Endothelial cell of umbilical vein (primary cell): ENCODE measurements at regions not wholly inside any gene's neighbourhood (a gene's known extent, or its start where the extent isn't known, plus 50 kb on each side); places are given as distances from the start of the nearest gene placed in this dataset.
A peak's percentile ranks its signal among the peaks of the same experiment; 100 is the strongest.

Experiments
- BruUV-seq: library from RNA; stranded (reverse); fragments of 400-500 nt; replicated peaks from 2 replicates; lab custom pipeline; 2021; lab: Mats Ljungman, UMichigan
- CTCF ChIA-PET: fragments of 300-600, 350-600 bp; sonication (Branson Sonifier 250); formaldehyde crosslinking; loops from one replicate; lab custom pipeline; 2021; ENCODE audit warnings: antibody characterized with exemption, inconsistent platforms; lab: Charles Lee
- POLR2A ChIA-PET: fragments of 300-600, 350-600 bp; sonication (Branson Sonifier 250); formaldehyde crosslinking; loops from one replicate; lab custom pipeline; 2021; ENCODE audit warnings: antibody characterized with exemption, inconsistent platforms; lab: Charles Lee
- DNase-seq: peaks from one replicate; pipeline ENCODE4 v3.0.0-alpha.2; 2011; ENCODE audit warnings: low read depth, low spot score
- FAIRE-seq: peaks from 2 replicates; lab custom pipeline; 2011; peaks lifted over from hg19 to GRCh38; lab: Jason Lieb, UNC
- H2AFZ ChIP-seq: 2 replicates; pipeline ENCODE4 v1.6.0; 2012; ENCODE audit warnings: low read depth, low read length, control low read depth, inconsistent platforms
- H3K27ac ChIP-seq: 2 replicates; pipeline ENCODE4 v1.5.1; 2011; ENCODE audit warnings: low read depth, mild to moderate bottlenecking, control low read depth, low read length, moderate library complexity; ENCODE audit not compliant: insufficient read depth
- H3K27me3 ChIP-seq, 2 experiments: 2 replicates each; pipeline versions ENCODE4 v1.6.0 to v1.6.1; 2011; ENCODE audit warnings: low read length in 2 of 2, mixed read lengths in 1 of 2; ENCODE audit not compliant: control insufficient read depth in 2 of 2, insufficient read depth in 2 of 2
- H3K36me3 ChIP-seq, 2 experiments: 2 replicates in 1 of 2; 3 replicates in 1 of 2; pipeline ENCODE4 v1.5.1; 2011; ENCODE audit warnings: low read length in 2 of 2, mild to moderate bottlenecking in 1 of 2, moderate library complexity in 1 of 2; ENCODE audit not compliant: control insufficient read depth in 2 of 2, insufficient read depth in 2 of 2; ENCODE audit errors: extremely low read depth in 1 of 2
- H3K4me1 ChIP-seq: 3 replicates; pipeline ENCODE4 v1.5.1; 2011; ENCODE audit warnings: mild to moderate bottlenecking, low read length; ENCODE audit not compliant: control insufficient read depth, insufficient read depth; ENCODE audit errors: extremely low read depth
- H3K4me2 ChIP-seq: 2 replicates; pipeline ENCODE4 v1.6.1; 2011; ENCODE audit warnings: low read length, control low read depth, mixed read lengths; ENCODE audit not compliant: insufficient read depth
- H3K4me3 ChIP-seq, 3 experiments: fragments of 200-600 bp in 1 of 3; sonication (generic), shearing (Covaris generic) in 1 of 3; replicated peaks in 1 of 3; 2 replicates each; pipeline ENCODE4 v1.5.1; 2011 to 2016; ENCODE audit warnings: control low read depth in 3 of 3, low read length in 3 of 3, mild to moderate bottlenecking in 2 of 3, inconsistent platforms in 1 of 3, low read depth in 1 of 3, moderate library complexity in 1 of 3; ENCODE audit not compliant: insufficient read depth in 1 of 3
- H3K79me2 ChIP-seq: 2 replicates; pipeline ENCODE4 v1.6.0; 2012; ENCODE audit warnings: low read length, inconsistent platforms; ENCODE audit not compliant: control insufficient read depth, insufficient read depth
- H3K9ac ChIP-seq: replicated peaks from 2 replicates; pipeline ENCODE3; 2011; ENCODE audit warnings: low read length, control low read depth; ENCODE audit not compliant: insufficient read depth; ENCODE audit errors: extremely low read depth
- H3K9me1 ChIP-seq: replicated peaks from 3 replicates; pipeline ENCODE4 v1.6.0; 2011; ENCODE audit warnings: mild to moderate bottlenecking, low read length; ENCODE audit not compliant: control insufficient read depth, insufficient read depth; ENCODE audit errors: extremely low read depth
- H3K9me3 ChIP-seq: replicated peaks from 2 replicates; pipeline ENCODE4 v1.5.1; 2012; ENCODE audit warnings: low read length, inconsistent platforms; ENCODE audit not compliant: control insufficient read depth, insufficient read depth
- H4K20me1 ChIP-seq: replicated peaks from 2 replicates; pipeline ENCODE3; 2011; ENCODE audit warnings: mild to moderate bottlenecking, low read length; ENCODE audit not compliant: control insufficient read depth, insufficient read depth; ENCODE audit errors: extremely low read depth
- CTCF ChIP-seq, 2 donors: IDR thresholded peaks; 1 replicate in 1 of 2; 2 replicates in 1 of 2; pipeline ENCODE4 v1.5.1; 2011; ENCODE audit warnings: low read length in 2 of 2, mild to moderate bottlenecking in 2 of 2, moderate library complexity in 2 of 2, control low read depth in 1 of 2, inconsistent platforms in 1 of 2, low read depth in 1 of 2; ENCODE audit not compliant: insufficient read depth in 1 of 2; ENCODE audit errors: extremely low read depth in 1 of 2
- JUN ChIP-seq: IDR thresholded peaks from 2 replicates; pipeline ENCODE4 v1.6.1; 2011; ENCODE audit warnings: borderline replicate concordance, low read depth; ENCODE audit not compliant: insufficient read length, insufficient read depth
- dilution Hi-C: fragments of 300-500 bp; cut with MboI; formaldehyde crosslinking; loops from one replicate; pipeline ENCODE4 v1.15.0; 2019; ENCODE audit warnings: low sequenced_read_pairs; ENCODE audit not compliant: extremely low pct_ligation_motif_present
- intact Hi-C: fragments of 100-400 bp; cut with micrococcal nuclease; formaldehyde crosslinking; loops from one replicate; pipeline ENCODE4 v1.10.0; 2022

GRCh38 chr20:48329676-48330664 is 497.8 kb downstream of the PREX1 start:
- no peak for FAIRE-seq
- Histone ChIP-seq H3K27ac (no peak overlapping the region), H3K4me1 (no peaks in the 10 kb centered on the region), H4K20me1 (no peaks in the 10 kb centered on the region), H3K36me3 (no peaks in the 10 kb centered on the region), H3K27me3 (peaks cover 9 to 13% of the 10 kb centered on the region in 2 experiments), H3K9me1 (no peaks in the 10 kb centered on the region), H3K9me3 (no peaks in the 10 kb centered on the region), H2AFZ (no peak overlapping the region), H3K9ac (no peak overlapping the region), H3K4me3 (no peak overlapping the region), H3K79me2 (no peaks in the 10 kb centered on the region), H3K4me2 (no peak overlapping the region)
- CTCF ChIA-PET = interaction anchor here (0.7 to 3.4 kb wide), 15 partner anchors 14 to 609 kb away, joined by 3 to 22 read pairs (median 4); partner anchors contain the start of gene SULF2
- POLR2A ChIA-PET = no interaction called here
- intact Hi-C loops (loop anchor here (1.0 to 10.0 kb wide), 3 partner anchors 165 to 605 kb away; no protein-coding TSS in a partner anchor), dilution Hi-C loops (no loop called here)
- TF ChIP-seq JUN (no peak), CTCF (IDR thresholded peaks at IDR 0.05; ENCODE audit: extremely low read depth in 1 of 2, insufficient read depth in 1 of 2, low read depth in 1 of 2, low read length in 2 of 2) (peak; percentile 47 to 72)
- BruUV-seq = no TSS peak
- DNase-seq = peak; percentile 38
